Activated CD8-positive, alpha-beta memory T cell treated with anti-CD3 and anti-CD28 coated beads, Interleukin-2, amount 10 ng/mL, durations not matched to agents 7 days and 5 days (primary cell): ENCODE measurements at regions not wholly inside any gene's neighbourhood (a gene's known extent, or its start where the extent isn't known, plus 50 kb on each side); places are given as distances from the start of the nearest gene placed in this dataset.

Source experiments
- ATAC-seq: fragments of 150-1000 bp; cut with Tn5 transposase; one replicate; pipeline ENCODE4 v1.10.0; 2021; ENCODE audit warnings: moderate library complexity
- CTCF ChIA-PET: fragments of 350-600 bp; sonication (Branson Sonifier 250); formaldehyde crosslinking; loops from one replicate; lab custom pipeline; 2021; ENCODE audit warnings: antibody characterized with exemption; lab: Charles Lee
- DNase-seq: peaks from one replicate; pipeline ENCODE4 v3.0.0-alpha.2; 2020
- H3K27ac Mint-ChIP-seq: one replicate; pipeline ENCODE4 v1.8.0; 2021; ENCODE audit warnings: mild to moderate bottlenecking, mixed read lengths
- H3K27me3 Mint-ChIP-seq: one replicate; pipeline ENCODE4 v1.8.0; 2021; ENCODE audit warnings: mixed read lengths
- H3K36me3 Mint-ChIP-seq: one replicate; pipeline ENCODE4 v1.8.0; 2021; ENCODE audit warnings: mild to moderate bottlenecking, mixed read lengths
- H3K4me1 Mint-ChIP-seq: one replicate; pipeline ENCODE4 v1.8.0; 2021; ENCODE audit warnings: mixed read lengths
- H3K4me3 Mint-ChIP-seq: one replicate; pipeline ENCODE4 v1.8.0; 2021; ENCODE audit warnings: mild to moderate bottlenecking, moderate library complexity, mixed read lengths
- H3K9me3 Mint-ChIP-seq: one replicate; pipeline ENCODE4 v1.8.0; 2022; ENCODE audit warnings: low read depth, mixed read lengths

- Mint-ChIP-seq H3K9me3 (peaks cover 5% of the 10 kb centered on the region), H3K36me3 (no peaks in the 10 kb centered on the region), H3K27ac (no peak overlapping the region), H3K4me1 (no peaks in the 10 kb centered on the region), H3K27me3 (peaks cover 4% of the 10 kb centered on the region), H3K4me3 (no peak overlapping the region)
- CTCF ChIA-PET, result no interaction called here
- DNase-seq (no peak), ATAC-seq (no peak)
These were observed 201.6 kb upstream of the PLXNA2 start for GRCh38 chr1:208445758-208446203.

- Mint-ChIP-seq H3K27ac (no peak overlapping the region), H3K9me3 (peaks cover 5% of the 10 kb centered on the region), H3K27me3 (peaks cover 4% of the 10 kb centered on the region), H3K36me3 (no peaks in the 10 kb centered on the region), H3K4me1 (no peaks in the 10 kb centered on the region), H3K4me3 (no peak overlapping the region)
- no peak for DNase-seq
- CTCF ChIA-PET, result no interaction called here
- ATAC-seq, result no peak
These were observed 202.1 kb upstream of the PLXNA2 start for GRCh38 chr1:208446271-208446691.

GRCh38 chr1:208448425-208448824 lies 204.2 kb upstream of the PLXNA2 start:
- ATAC-seq, result no peak
- no peak overlapping the region for H3K27ac Mint-ChIP-seq
- H3K4me1 Mint-ChIP-seq, result no peaks in the 10 kb centered on the region
- H3K36me3 Mint-ChIP-seq, result no peaks in the 10 kb centered on the region
- CTCF ChIA-PET, result no interaction called here
- H3K4me3 Mint-ChIP-seq, result no peak overlapping the region
- peaks cover 2% of the 10 kb centered on the region for H3K9me3 Mint-ChIP-seq
- no peak for DNase-seq
- H3K27me3 Mint-ChIP-seq, result peaks cover 4% of the 10 kb centered on the region

- Mint-ChIP-seq H3K4me3 (no peak overlapping the region), H3K27ac (no peak overlapping the region), H3K9me3 (no peaks in the 10 kb centered on the region), H3K4me1 (no peaks in the 10 kb centered on the region), H3K36me3 (no peaks in the 10 kb centered on the region), H3K27me3 (peaks cover 4% of the 10 kb centered on the region)
- CTCF ChIA-PET, result interaction anchor here (0.8 to 1.1 kb wide), 2 partner anchors 10 to 12 kb away, joined by 3 read pairs; no protein-coding TSS in a partner anchor
- DNase-seq (no peak), ATAC-seq (no peak)
These were observed 205.8 kb upstream of the PLXNA2 start for GRCh38 chr1:208449951-208450350.

GRCh38 chr1:208450958-208451357 lies 206.8 kb upstream of the PLXNA2 start:
- Mint-ChIP-seq H3K4me1 (no peaks in the 10 kb centered on the region), H3K4me3 (no peak overlapping the region), H3K27me3 (peaks cover 8% of the 10 kb centered on the region), H3K9me3 (no peaks in the 10 kb centered on the region), H3K27ac (no peak overlapping the region), H3K36me3 (no peaks in the 10 kb centered on the region)
- ATAC-seq (no peak), DNase-seq (no peak)
- CTCF ChIA-PET, result no interaction called here

GRCh38 chr1:208455821-208456220 lies 211.6 kb upstream of the PLXNA2 start:
- DNase-seq, result no peak
- no peaks in the 10 kb centered on the region for H3K4me1 Mint-ChIP-seq
- no peak overlapping the region for H3K27ac Mint-ChIP-seq
- no peaks in the 10 kb centered on the region for H3K36me3 Mint-ChIP-seq
- ATAC-seq, result no peak
- no peaks in the 10 kb centered on the region for H3K9me3 Mint-ChIP-seq
- H3K4me3 Mint-ChIP-seq, result no peak overlapping the region
- CTCF ChIA-PET, result no interaction called here
- H3K27me3 Mint-ChIP-seq, result peaks cover 6% of the 10 kb centered on the region

- Mint-ChIP-seq H3K27ac (no peak overlapping the region), H3K9me3 (no peaks in the 10 kb centered on the region), H3K4me1 (no peaks in the 10 kb centered on the region), H3K27me3 (peaks cover 6% of the 10 kb centered on the region), H3K36me3 (no peaks in the 10 kb centered on the region), H3K4me3 (no peak overlapping the region)
- CTCF ChIA-PET, result no interaction called here
- ATAC-seq (no peak), DNase-seq (no peak)
These were observed 212.3 kb upstream of the PLXNA2 start for GRCh38 chr1:208456487-208456886.

GRCh38 chr1:208460823-208461222 lies 216.6 kb upstream of the PLXNA2 start:
- H3K4me1 Mint-ChIP-seq, result no peaks in the 10 kb centered on the region
- H3K27ac Mint-ChIP-seq, result no peak overlapping the region
- H3K27me3 Mint-ChIP-seq, result peaks cover 3% of the 10 kb centered on the region
- H3K9me3 Mint-ChIP-seq, result no peaks in the 10 kb centered on the region
- no peak overlapping the region for H3K4me3 Mint-ChIP-seq
- no peaks in the 10 kb centered on the region for H3K36me3 Mint-ChIP-seq
- ATAC-seq (no peak), DNase-seq (no peak)
- CTCF ChIA-PET, result no interaction called here

- CTCF ChIA-PET, result no interaction called here
- no peak overlapping the region for H3K27ac Mint-ChIP-seq
- DNase-seq, result no peak
- H3K36me3 Mint-ChIP-seq, result no peaks in the 10 kb centered on the region
- no peaks in the 10 kb centered on the region for H3K4me1 Mint-ChIP-seq
- no peaks in the 10 kb centered on the region for H3K9me3 Mint-ChIP-seq
- no peak overlapping the region for H3K4me3 Mint-ChIP-seq
- ATAC-seq, result no peak
- H3K27me3 Mint-ChIP-seq, result peaks cover 2% of the 10 kb centered on the region
These were observed 217.5 kb upstream of the PLXNA2 start for GRCh38 chr1:208461680-208462079.

GRCh38 chr1:208462761-208463160 lies 218.6 kb upstream of the PLXNA2 start:
- no peak for ATAC-seq
- CTCF ChIA-PET, result no interaction called here

GRCh38 chr1:208465266-208465665 lies 221.1 kb upstream of the PLXNA2 start:
- Mint-ChIP-seq H3K9me3 (no peaks in the 10 kb centered on the region), H3K36me3 (no peaks in the 10 kb centered on the region), H3K4me3 (no peak overlapping the region), H3K27me3 (no peaks in the 10 kb centered on the region), H3K27ac (no peak overlapping the region), H3K4me1 (no peaks in the 10 kb centered on the region)
- ATAC-seq (no peak), DNase-seq (no peak)
- CTCF ChIA-PET, result no interaction called here

More at GRCh38 chr1:208462761-208463160, 218.6 kb upstream of the PLXNA2 start:
- no peak for DNase-seq
- Mint-ChIP-seq H3K36me3 (no peaks in the 10 kb centered on the region), H3K4me1 (no peaks in the 10 kb centered on the region), H3K27me3 (peaks cover 2% of the 10 kb centered on the region), H3K4me3 (no peak overlapping the region), H3K9me3 (no peaks in the 10 kb centered on the region), H3K27ac (no peak overlapping the region)

GRCh38 chr1:208465786-208466590 lies 221.8 kb upstream of the PLXNA2 start:
- CTCF ChIA-PET, result no interaction called here
- ATAC-seq (no peak), DNase-seq (no peak)
- Mint-ChIP-seq H3K27me3 (no peaks in the 10 kb centered on the region), H3K36me3 (no peaks in the 10 kb centered on the region), H3K9me3 (no peaks in the 10 kb centered on the region), H3K4me3 (no peak overlapping the region), H3K27ac (no peak overlapping the region), H3K4me1 (no peaks in the 10 kb centered on the region)

- no peak for ATAC-seq
- Mint-ChIP-seq H3K36me3 (no peaks in the 10 kb centered on the region), H3K27ac (no peak overlapping the region), H3K4me1 (no peaks in the 10 kb centered on the region), H3K27me3 (no peaks in the 10 kb centered on the region), H3K4me3 (no peak overlapping the region), H3K9me3 (no peaks in the 10 kb centered on the region)
- DNase-seq, result no peak
- CTCF ChIA-PET, result no interaction called here
These were observed 223.1 kb upstream of the PLXNA2 start for GRCh38 chr1:208467151-208467780.

GRCh38 chr1:208475449-208475848 lies 231.3 kb upstream of the PLXNA2 start:
- Mint-ChIP-seq H3K36me3 (no peaks in the 10 kb centered on the region), H3K9me3 (no peaks in the 10 kb centered on the region), H3K27me3 (no peaks in the 10 kb centered on the region), H3K4me3 (no peak overlapping the region), H3K4me1 (no peaks in the 10 kb centered on the region), H3K27ac (no peak overlapping the region)
- DNase-seq, result no peak
- CTCF ChIA-PET, result no interaction called here
- ATAC-seq, result no peak
